ENCODE measurements at regions not wholly inside any gene's neighbourhood (a gene's known extent, or its start where the extent isn't known, plus 50 kb on each side); places are given as distances from the start of the nearest gene placed in this dataset.
A peak's percentile ranks its signal among the peaks of the same experiment; 100 is the strongest.
"Not testable (repeated sequence)": the region's sequence is repeated elsewhere in the genome, so short reads cannot be mapped to it uniquely, and the experiment has no call there.

GRCh38 chr7:27427416-27427815, 184.8 kb downstream of the EVX1 start:
- Mint-ChIP-seq H3K27ac (no peak overlapping the region), H3K36me3 (no peaks in the 10 kb centered on the region), H3K9me3 (no peaks in the 10 kb centered on the region)
- ATAC-seq, result no peak
- no peak for DNase-seq (ENCODE audit: low spot score in 2 of 2)

DNA sequence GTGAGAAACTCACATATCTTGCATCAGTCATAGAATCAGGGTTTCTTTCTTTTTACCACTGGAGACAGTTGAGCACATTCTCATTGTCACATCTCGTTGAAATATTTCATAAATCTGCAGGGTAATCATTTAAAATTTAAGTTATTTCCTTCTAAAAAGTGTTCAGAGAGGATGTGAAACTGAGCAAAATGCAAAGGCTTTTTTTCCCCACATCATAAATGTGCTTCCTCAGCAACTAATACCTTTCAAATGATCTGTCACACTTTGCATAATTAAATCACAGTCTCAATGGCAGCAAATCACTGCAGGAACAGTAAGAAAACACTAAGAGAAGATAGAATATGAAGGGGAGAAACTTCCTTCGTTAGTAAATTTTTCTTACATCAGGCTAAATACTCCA, 187.5 kb downstream of the EVX1 start:
- Mint-ChIP-seq H3K36me3 (no peaks in the 10 kb centered on the region), H3K9me3 (no peaks in the 10 kb centered on the region), H3K27ac (no peak overlapping the region)
- DNase-seq (ENCODE audit: low spot score in 2 of 2) (no peak), ATAC-seq (no peak)

- Mint-ChIP-seq H3K27ac (no peak overlapping the region), H3K36me3 (no peaks in the 10 kb centered on the region), H3K9me3 (no peaks in the 10 kb centered on the region)
- DNase-seq (ENCODE audit: low spot score in 2 of 2), result no peak
- no peak for ATAC-seq
These were observed 188.9 kb downstream of the EVX1 start for GRCh38 chr7:27431465-27431864.

DNA sequence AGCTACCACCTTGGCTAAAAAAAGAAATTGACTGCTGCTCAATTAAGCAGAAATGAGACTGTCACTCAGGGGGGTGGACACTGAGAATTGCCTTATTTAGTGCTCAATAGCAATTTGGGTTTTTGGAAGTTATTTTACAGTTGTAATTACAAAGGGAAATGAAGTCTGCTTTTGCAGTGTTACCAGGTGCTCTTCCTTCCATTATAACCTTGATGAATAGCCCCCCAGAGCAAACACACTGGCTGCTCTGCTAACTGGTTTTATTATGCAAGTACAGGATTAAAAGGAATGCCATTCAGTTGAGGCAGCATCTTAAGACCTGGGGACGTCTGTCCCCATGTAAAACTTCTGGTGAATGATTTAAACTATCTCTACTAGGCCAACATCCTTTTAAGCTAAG, 191.0 kb downstream of the EVX1 start:
- H3K27ac Mint-ChIP-seq, result no peak overlapping the region
- H3K36me3 Mint-ChIP-seq, result no peaks in the 10 kb centered on the region
- no peaks in the 10 kb centered on the region for H3K9me3 Mint-ChIP-seq
- ATAC-seq (no peak), DNase-seq (ENCODE audit: low spot score in 2 of 2) (no peak)

DNA sequence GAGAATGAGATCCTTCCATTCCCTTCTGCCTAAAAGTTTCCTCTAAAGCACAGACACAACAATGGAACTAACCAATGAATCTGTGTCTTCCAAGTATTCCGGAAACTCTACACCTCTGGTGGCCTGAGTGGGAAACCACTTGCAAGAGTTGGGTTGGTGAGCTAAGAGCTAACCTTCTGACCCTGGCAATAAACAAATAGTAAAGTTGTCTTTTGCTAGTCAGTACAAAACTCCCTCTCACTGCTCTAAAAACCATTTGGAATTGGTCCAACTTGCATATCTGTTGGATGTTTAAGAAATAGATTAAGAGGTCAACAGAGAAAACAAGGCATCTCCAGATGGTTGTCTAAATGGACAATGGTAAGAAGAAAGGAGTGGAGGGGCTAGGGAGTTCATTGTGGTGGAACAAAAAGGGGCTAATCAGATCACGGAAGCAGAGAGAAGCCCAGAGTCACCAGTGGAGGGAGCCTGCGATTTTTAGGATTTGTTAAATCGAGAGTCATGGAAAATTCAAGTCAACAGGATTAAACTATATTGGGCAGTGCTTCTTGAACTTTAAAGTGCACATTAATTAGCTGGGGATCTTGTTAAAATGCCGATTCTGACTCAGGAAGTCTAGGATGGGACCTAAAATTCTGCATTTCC, 192.3 kb downstream of the EVX1 start:
- ATAC-seq (no peak), DNase-seq (ENCODE audit: low spot score in 2 of 2) (no peak)
- peak overlapping the region in 1 of 2 donors; percentile 17 for H3K27ac Mint-ChIP-seq
- no peaks in the 10 kb centered on the region for H3K9me3 Mint-ChIP-seq
- H3K36me3 Mint-ChIP-seq, result no peaks in the 10 kb centered on the region

DNA sequence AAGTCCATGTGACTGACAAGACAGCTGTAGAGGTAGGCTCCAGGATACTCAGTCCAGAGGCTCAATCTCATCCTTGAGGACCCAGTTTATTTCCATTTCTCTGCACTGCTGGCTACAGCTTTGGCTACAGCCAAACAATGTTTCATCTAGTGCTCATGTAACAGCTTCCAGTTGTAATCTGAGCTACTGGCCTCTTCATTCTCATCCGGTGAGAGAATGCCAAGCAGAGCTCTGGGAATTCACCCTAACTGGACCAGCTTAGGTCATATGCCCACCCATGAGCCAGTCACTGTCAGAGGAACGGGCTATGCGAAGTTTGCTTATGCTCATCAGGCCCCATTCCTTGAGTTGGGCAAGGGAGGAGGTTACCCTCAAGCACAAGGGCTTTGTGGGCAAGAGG, 192.9 kb downstream of the EVX1 start:
- ATAC-seq (no peak), DNase-seq (ENCODE audit: low spot score in 2 of 2) (no peak)
- Mint-ChIP-seq H3K9me3 (no peaks in the 10 kb centered on the region), H3K36me3 (no peaks in the 10 kb centered on the region), H3K27ac (no peak overlapping the region)

DNA sequence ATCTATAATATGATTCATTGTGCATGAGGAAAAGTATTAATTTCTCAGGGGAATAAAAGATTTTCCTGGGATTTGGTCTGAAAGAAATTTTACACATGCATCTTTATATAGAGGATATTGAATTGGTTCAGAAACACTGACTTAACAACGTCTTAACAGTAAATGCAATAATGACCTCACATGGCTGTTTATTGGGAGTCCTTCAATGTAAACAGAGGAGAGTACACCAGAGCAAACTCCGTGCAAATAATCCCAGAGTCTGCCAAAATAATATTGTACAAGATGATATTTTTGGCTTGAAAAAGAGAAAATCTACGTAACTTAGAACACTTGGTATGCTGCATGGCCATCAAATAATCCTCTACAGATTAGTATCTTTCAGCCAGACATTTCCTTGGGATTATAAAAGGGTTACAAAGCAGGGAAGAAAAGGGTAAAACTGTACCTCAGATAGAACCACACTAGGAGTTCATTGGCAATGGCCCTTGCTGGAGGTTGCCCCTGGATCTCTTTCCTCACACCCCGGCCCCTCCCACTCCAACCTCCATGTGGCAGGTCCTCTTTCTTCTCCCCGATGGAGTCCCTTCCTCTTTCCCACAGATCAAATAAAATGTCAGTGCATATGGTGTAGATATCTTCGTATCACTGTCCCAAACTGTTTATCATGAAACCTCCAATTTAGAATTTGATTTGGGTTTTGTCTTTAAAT, 196.4 kb downstream of the EVX1 start:
- Mint-ChIP-seq H3K27ac (no peak overlapping the region), H3K9me3 (no peaks in the 10 kb centered on the region)

DNA sequence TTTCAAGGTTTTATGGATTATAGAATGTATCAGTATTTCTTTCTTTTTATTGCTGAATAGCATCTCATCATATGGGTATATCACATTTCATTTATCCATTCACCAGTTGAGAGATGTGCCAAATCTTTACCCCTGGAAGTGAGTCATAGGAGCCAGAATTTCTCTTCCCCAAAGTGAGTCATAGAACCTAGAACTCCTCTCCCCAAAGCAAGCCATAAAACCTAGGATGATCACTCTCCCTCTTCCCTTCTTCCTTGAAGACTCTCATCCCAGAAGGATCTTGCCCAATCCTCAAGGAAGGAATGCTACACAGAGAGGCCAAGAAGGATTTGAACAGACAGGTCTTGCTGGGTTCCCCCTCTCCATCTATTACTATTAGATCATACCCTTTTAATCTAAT, 199.9 kb downstream of the EVX1 start:
- no peaks in the 10 kb centered on the region for H3K36me3 Mint-ChIP-seq
- no peak for DNase-seq (ENCODE audit: low spot score in 2 of 2)
- H3K9me3 Mint-ChIP-seq, result no peaks in the 10 kb centered on the region
- no peak overlapping the region for H3K27ac Mint-ChIP-seq
- ATAC-seq, result no peak

More for the DNA sequence above, 196.4 kb downstream of the EVX1 start:
- DNase-seq (ENCODE audit: low spot score in 2 of 2) (no peak), ATAC-seq (no peak)
- no peaks in the 10 kb centered on the region for H3K36me3 Mint-ChIP-seq

- H3K27ac Mint-ChIP-seq; H3K36me3 Mint-ChIP-seq; ATAC-seq; H3K9me3 Mint-ChIP-seq; DNase-seq (ENCODE audit: low spot score in 2 of 2): not testable (repeated sequence)
These were observed 206.4 kb downstream of the EVX1 start for GRCh38 chr7:27449046-27449445.

DNA sequence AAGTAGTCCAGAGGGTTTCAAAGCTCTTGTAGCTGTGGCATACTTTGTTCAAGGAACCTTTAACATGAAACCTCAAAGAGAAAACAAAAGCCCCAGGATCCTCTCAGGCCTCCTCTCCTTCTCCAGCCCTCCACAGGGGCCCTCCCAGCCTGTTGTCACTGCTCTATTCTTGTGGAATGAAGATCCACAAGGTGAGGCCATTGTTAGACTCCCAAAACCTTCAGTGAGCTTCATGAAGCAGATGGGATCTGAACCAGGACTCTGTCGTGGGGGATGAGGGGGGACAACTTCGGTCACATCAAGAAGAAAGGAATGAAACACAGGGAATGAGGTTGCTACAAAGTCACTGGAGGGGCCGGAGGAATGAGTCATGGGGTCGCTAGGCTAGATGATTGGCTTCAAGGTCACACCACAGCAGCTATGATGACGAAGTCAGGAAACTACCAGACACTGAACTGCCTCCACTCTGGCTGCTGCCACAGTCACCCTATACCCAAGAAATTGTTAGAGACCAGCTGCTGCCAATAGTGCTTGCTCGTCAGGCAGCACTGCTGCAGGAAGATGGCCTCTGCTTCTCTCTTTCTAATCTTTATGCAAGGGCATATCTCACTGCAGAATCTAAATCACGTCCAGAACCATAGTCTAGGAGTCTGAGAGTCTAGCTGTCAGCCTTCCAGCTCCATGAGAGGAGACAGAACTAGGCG, 208.8 kb downstream of the HIBADH start:
- DNase-seq (ENCODE audit: low spot score in 2 of 2) (no peak), ATAC-seq (no peak)
- Mint-ChIP-seq H3K9me3 (no peaks in the 10 kb centered on the region), H3K36me3 (no peaks in the 10 kb centered on the region), H3K27ac (no peak overlapping the region)

DNA sequence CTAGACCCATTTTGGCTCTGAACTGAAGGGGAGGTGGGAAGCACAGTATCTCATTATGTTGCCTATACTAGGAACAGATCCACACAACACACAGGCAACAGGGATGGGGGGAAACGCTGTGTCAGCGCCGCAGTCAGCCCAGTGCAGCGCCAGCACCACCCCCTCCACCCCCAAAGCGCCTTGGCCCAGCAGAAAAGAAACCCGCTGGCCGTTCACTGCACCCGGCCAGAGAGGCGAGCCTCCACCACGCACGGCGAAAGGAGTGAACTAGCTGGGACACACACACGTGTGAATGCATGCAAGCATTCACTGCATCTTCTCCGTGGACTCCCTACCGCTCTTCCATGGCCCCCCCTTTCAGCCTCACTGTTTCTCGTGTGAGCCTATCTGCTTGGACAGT, 205.6 kb downstream of the HIBADH start:
- not testable (repeated sequence) for H3K27ac Mint-ChIP-seq; DNase-seq (ENCODE audit: low spot score in 2 of 2); H3K9me3 Mint-ChIP-seq; ATAC-seq; H3K36me3 Mint-ChIP-seq

DNA sequence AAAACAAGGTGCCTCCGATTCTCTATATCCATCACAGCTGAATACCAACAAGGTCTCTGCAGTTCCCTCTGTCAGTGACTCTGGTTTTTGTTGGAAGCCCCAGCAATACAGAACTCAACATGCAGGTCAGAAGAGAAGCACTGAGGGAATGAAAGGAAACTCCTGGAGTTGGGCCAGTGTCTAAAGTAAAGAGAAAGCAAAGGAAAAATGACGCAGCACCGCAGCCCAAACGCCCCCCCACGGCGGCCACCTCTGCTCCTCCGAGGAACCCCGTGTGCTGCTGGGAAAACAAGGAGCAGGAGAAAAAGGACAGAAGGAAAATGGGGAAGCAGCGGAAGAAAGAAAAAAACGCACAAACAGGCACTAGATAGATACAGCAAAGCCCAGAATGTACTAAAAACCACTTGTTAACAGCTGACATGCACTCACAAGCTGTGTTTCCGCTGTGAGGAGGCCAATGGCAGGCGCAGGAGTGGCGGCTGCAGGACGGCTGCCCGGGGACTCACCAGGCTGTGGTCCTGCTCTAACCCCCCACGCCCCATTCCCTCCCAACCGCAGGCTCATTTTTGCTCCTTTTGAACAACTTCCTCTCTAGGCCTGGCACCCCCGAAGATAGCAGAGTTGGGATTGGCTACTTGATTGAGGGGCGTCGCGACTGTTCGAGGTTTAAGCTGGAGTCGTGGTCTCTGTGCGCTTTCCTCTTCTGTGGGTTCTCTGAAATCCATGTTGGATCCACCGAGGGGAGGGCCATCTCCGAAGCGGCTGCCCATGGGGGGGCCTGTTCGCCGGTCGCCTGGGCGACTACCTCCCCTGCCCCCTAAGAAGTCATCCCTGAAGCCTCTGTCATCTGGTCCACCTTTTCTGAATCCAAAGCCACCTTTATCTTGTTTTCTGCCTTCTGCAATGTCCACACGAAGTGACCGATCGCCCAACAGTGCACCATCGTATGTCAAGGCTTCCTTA, 204.8 kb downstream of the HIBADH start:
- not testable (repeated sequence) for H3K36me3 Mint-ChIP-seq; ATAC-seq; H3K27ac Mint-ChIP-seq; H3K9me3 Mint-ChIP-seq; DNase-seq (ENCODE audit: low spot score in 2 of 2)

- Mint-ChIP-seq H3K9me3 (no peaks in the 10 kb centered on the region), H3K36me3 (no peaks in the 10 kb centered on the region), H3K27ac (no peak overlapping the region)
- DNase-seq (ENCODE audit: low spot score in 2 of 2), result no peak
- ATAC-seq, result no peak
These were observed 203.5 kb downstream of the HIBADH start for GRCh38 chr7:27459021-27459730.

GRCh38 chr7:27459731-27460053, 203.0 kb downstream of the HIBADH start:
- no peaks in the 10 kb centered on the region for H3K9me3 Mint-ChIP-seq
- no peak for DNase-seq (ENCODE audit: low spot score in 2 of 2)
- no peak overlapping the region for H3K27ac Mint-ChIP-seq
- no peak for ATAC-seq
- H3K36me3 Mint-ChIP-seq, result no peaks in the 10 kb centered on the region

GRCh38 chr7:27462575-27463270, 200.0 kb downstream of the HIBADH start:
- DNase-seq (ENCODE audit: low spot score in 2 of 2) (no peak), ATAC-seq (no peak)
- no peaks in the 10 kb centered on the region for H3K9me3 Mint-ChIP-seq
- H3K36me3 Mint-ChIP-seq, result no peaks in the 10 kb centered on the region
- no peak overlapping the region for H3K27ac Mint-ChIP-seq

GRCh38 chr7:27464970-27465369, 197.7 kb downstream of the HIBADH start:
- no peak overlapping the region for H3K27ac Mint-ChIP-seq

More at GRCh38 chr7:27464970-27465369, 197.7 kb downstream of the HIBADH start:
- no peaks in the 10 kb centered on the region for H3K9me3 Mint-ChIP-seq
- no peaks in the 10 kb centered on the region for H3K36me3 Mint-ChIP-seq
- ATAC-seq, result no peak
- no peak for DNase-seq (ENCODE audit: low spot score in 2 of 2)
